ENCODE measurements at regions not wholly inside any gene's neighbourhood (a gene's known extent, or its start where the extent isn't known, plus 50 kb on each side); places are given as distances from the start of the nearest gene placed in this dataset.

DNA sequence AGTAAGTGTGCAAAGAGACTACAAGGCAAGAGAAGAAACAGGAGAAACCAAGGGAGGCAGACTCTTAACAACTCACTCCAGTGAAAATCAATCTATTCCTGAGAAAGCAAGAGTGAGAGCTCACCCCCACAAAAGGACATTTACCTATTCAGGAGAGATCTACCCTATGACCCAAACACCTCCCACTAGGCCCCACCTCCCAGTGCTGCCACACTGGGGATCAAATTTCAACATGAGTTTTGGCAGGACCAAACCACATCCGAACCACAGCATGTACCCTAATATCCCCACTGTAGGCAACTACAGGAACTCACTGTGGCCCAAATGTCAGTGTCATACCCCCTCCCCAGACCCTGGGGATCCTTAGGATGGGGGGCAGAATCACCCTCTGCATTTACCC is 526.2 kb upstream of the B3GAT1 start:
- Histone ChIP-seq H3K4me2 (ENCODE audit: low read depth, low read length) (no peak overlapping the region), H3K9ac (ENCODE audit: insufficient read depth, low read depth, low read length) (no peak overlapping the region), H3K36me3 (replicated peaks in 1 of 2; ENCODE audit: control insufficient read depth in 1 of 2, insufficient read depth in 2 of 2, low read length in 2 of 2) (no peaks in the 10 kb centered on the region), H2AFZ (ENCODE audit: low read length) (no peak overlapping the region), H3K79me2 (ENCODE audit: insufficient read depth, low read length) (no peaks in the 10 kb centered on the region), H3K9me3 (ENCODE audit: low read length) (no peaks in the 10 kb centered on the region; the same call in 1 of the 2 replicates), H3K27me3 (ENCODE audit: control insufficient read depth in 1 of 2, insufficient read depth in 2 of 2, low read length in 2 of 2) (no peaks in the 10 kb centered on the region), H3K4me1 (ENCODE audit: insufficient read depth, low read length) (no peaks in the 10 kb centered on the region), H4K20me1 (ENCODE audit: insufficient read depth, low read length) (no peaks in the 10 kb centered on the region), H3K27ac (ENCODE audit: extremely low read length, insufficient read depth, low read length) (no peak overlapping the region), H3K4me3 (replicated peaks in 1 of 3; ENCODE audit: insufficient read depth in 1 of 3, low read depth in 2 of 3, low read length in 3 of 3) (no peak overlapping the region)
- intact Hi-C loops (cut with micrococcal nuclease; ENCODE audit: unreplicated experiment), result no loop called here
- no TSS peak for BruUV-seq (replicated peaks)
- TF ChIP-seq MAF1 (CRISPR knock-in tag; IDR thresholded peaks at IDR 0.05; ENCODE audit: borderline replicate concordance) (no peak), HOXA5 (CRISPR knock-in tag; IDR thresholded peaks at IDR 0.05) (no peak), ZNF333 (CRISPR knock-in tag; IDR thresholded peaks at IDR 0.05; ENCODE audit: borderline replicate concordance) (no peak), ZNF777 (CRISPR knock-in tag; IDR thresholded peaks at IDR 0.05) (no peak), TP53 (CRISPR knock-in tag; conservative IDR thresholded peaks at IDR 0.05) (no peak), HDAC1 (CRISPR knock-in tag; IDR thresholded peaks at IDR 0.05) (no peak), MYNN (CRISPR knock-in tag; IDR thresholded peaks at IDR 0.05; ENCODE audit: low read depth) (no peak), KDM2A (CRISPR knock-in tag; IDR thresholded peaks at IDR 0.05; ENCODE audit: borderline replicate concordance, low read depth) (no peak)
- TF ChIP-seq, protein P1, sequence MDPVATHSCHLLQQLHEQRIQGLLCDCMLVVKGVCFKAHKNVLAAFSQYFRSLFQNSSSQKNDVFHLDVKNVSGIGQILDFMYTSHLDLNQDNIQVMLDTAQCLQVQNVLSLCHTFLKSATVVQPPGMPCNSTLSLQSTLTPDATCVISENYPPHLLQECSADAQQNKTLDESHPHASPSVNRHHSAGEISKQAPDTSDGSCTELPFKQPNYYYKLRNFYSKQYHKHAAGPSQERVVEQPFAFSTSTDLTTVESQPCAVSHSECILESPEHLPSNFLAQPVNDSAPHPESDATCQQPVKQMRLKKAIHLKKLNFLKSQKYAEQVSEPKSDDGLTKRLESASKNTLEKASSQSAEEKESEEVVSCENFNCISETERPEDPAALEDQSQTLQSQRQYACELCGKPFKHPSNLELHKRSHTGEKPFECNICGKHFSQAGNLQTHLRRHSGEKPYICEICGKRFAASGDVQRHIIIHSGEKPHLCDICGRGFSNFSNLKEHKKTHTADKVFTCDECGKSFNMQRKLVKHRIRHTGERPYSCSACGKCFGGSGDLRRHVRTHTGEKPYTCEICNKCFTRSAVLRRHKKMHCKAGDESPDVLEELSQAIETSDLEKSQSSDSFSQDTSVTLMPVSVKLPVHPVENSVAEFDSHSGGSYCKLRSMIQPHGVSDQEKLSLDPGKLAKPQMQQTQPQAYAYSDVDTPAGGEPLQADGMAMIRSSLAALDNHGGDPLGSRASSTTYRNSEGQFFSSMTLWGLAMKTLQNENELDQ (CRISPR knock-in tag; IDR thresholded peaks at IDR 0.05; ENCODE audit: borderline replicate concordance), result no peak
- TF ChIP-seq, protein P2, sequence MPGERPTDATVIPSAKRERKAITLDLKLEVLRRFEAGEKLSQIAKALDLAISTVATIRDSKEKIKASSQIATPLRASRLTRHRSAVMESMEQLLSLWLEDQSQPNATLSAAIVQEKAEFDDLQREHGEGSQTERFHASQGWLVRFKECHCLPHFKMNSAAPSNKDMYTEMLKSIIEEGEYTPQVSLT (CRISPR knock-in tag; IDR thresholded peaks at IDR 0.05; ENCODE audit: borderline replicate concordance, low read depth), result no peak
- ChIA-PET CTCF (ENCODE audit: low intra/inter-chr PET ratio, low total read pairs) (no interaction called here), POLR2A (no interaction called here)
- no CpG with 5 or more reads among the region's 1 CpG for WGBS (ENCODE audit: low lambda C conversion rate)
- DNase-seq (ENCODE audit: low spot score), result no peak
- FAIRE-seq, result no peak
- no peak for ATAC-seq
- in situ Hi-C loops (cut with HindIII; ENCODE audit: extremely low pct_ligation_motif_present, low pct_unique_long_range_greater_than_20kb), result no loop called here
